K562 (cell line): ENCODE measurements at regions not wholly inside any gene's neighbourhood (a gene's known extent, or its start where the extent isn't known, plus 50 kb on each side); places are given as distances from the start of the nearest gene placed in this dataset.
A peak's percentile ranks its signal among the peaks of the same experiment; 100 is the strongest.

Source experiments
- ATAC-seq: fragments of 200-7000 bp; cut with Tn5 transposase; 3 replicates; pipeline ENCODE4 v1.9.1; 2020; ENCODE audit warnings: moderate library complexity
- BruUV-seq: library from RNA; stranded (reverse); fragments of 400-500 nt; replicated peaks from 2 replicates; lab custom pipeline; 2021; lab: Mats Ljungman, UMichigan
- CTCF ChIA-PET: fragments of 300-600 bp; formaldehyde crosslinking; extraction: SDS; loops from one replicate; lab custom pipeline; 2021; ENCODE audit warnings: low intra/inter-chr PET ratio; lab: Yijun Ruan, JAX
- POLR2A ChIA-PET: fragments of 300-600, 350-650 bp; sonication (Branson Sonifier 250); formaldehyde crosslinking; extraction: SDS; loops from one replicate; lab custom pipeline; 2021; ENCODE audit warnings: antibody characterized with exemption, inconsistent platforms; lab: Yijun Ruan, JAX
- DNase-seq, 4 experiments: peaks; one replicate each; pipeline versions ENCODE4 v3.0.0 to v3.0.0-alpha.2; 2011 to 2018; ENCODE audit warnings: low spot score in 3 of 4, mixed read lengths in 3 of 4; ENCODE audit errors: extremely low read depth in 1 of 4
- FAIRE-seq: peaks from 2 replicates; lab custom pipeline; 2011; peaks lifted over from hg19 to GRCh38; lab: Jason Lieb, UNC
- H2AFZ ChIP-seq: 2 replicates; pipeline ENCODE4 v1.6.0; 2011; ENCODE audit warnings: low read depth, low read length, control low read depth, inconsistent platforms
- H3K27ac ChIP-seq: fragments of 200-600 bp; 3 replicates; pipeline ENCODE4 v1.8.0; 2011; ENCODE audit warnings: low read depth, mild to moderate bottlenecking, control low read depth, inconsistent platforms, low read length, moderate library complexity, mixed read lengths; ENCODE audit errors: extremely low read depth
- H3K27me3 ChIP-seq, 2 experiments: fragments of 300-600 bp in 1 of 2; 2 replicates in 1 of 2; 3 replicates in 1 of 2; pipeline versions ENCODE4 v1.6.0 to v1.8.0; 2011; ENCODE audit warnings: inconsistent platforms in 2 of 2, low read length in 2 of 2, mild to moderate bottlenecking in 1 of 2, mixed read lengths in 1 of 2, moderate library complexity in 1 of 2; ENCODE audit not compliant: control insufficient read depth in 2 of 2, insufficient read depth in 2 of 2
- H3K36me3 ChIP-seq: fragments of 300-600 bp; 3 replicates; pipeline ENCODE4 v1.8.0; 2011; ENCODE audit warnings: mild to moderate bottlenecking, low read length, inconsistent platforms; ENCODE audit not compliant: control insufficient read depth, insufficient read depth
- H3K4me1 ChIP-seq, 2 experiments: fragments of 200-600 bp in 1 of 2; replicated peaks in 1 of 2; 2 replicates in 1 of 2; 3 replicates in 1 of 2; pipeline versions ENCODE4 v1.5.1 to v1.8.0; 2011; ENCODE audit warnings: inconsistent platforms in 2 of 2, low read length in 2 of 2, mild to moderate bottlenecking in 1 of 2, mixed read lengths in 1 of 2, moderate library complexity in 1 of 2; ENCODE audit not compliant: control insufficient read depth in 2 of 2, insufficient read depth in 2 of 2
- H3K4me2 ChIP-seq: 2 replicates; pipeline ENCODE4 v1.6.1; 2011; ENCODE audit warnings: low read length, control low read depth, inconsistent platforms, mixed read lengths; ENCODE audit not compliant: insufficient read depth
- H3K4me3 ChIP-seq: fragments of 200-600 bp; sonication (generic), shearing (Covaris generic); 2 replicates; pipeline ENCODE4 v1.5.1; 2016; ENCODE audit warnings: control low read depth, inconsistent platforms
- H3K79me2 ChIP-seq: fragments of 200-600 bp; 3 replicates; pipeline ENCODE4 v1.8.0; 2011; ENCODE audit warnings: low read length, inconsistent platforms; ENCODE audit not compliant: control insufficient read depth, insufficient read depth
- H3K9ac ChIP-seq, 2 experiments: 2 replicates each; pipeline versions ENCODE4 v1.6.0 to v1.6.1; 2011; ENCODE audit warnings: low read depth in 2 of 2, low read length in 2 of 2, control low read depth in 1 of 2, inconsistent platforms in 1 of 2, mild to moderate bottlenecking in 1 of 2, mixed read lengths in 1 of 2; ENCODE audit not compliant: insufficient read depth in 1 of 2
- H3K9me1 ChIP-seq: one replicate; pipeline ENCODE4 v1.6.0; 2011; ENCODE audit warnings: inconsistent platforms, mild to moderate bottlenecking, low read length, moderate library complexity; ENCODE audit not compliant: control insufficient read depth, insufficient read depth
- H3K9me3 ChIP-seq: replicated peaks from 2 replicates; pipeline ENCODE4 v1.5.1; 2011; ENCODE audit warnings: low read depth, low read length, inconsistent platforms; ENCODE audit not compliant: control insufficient read depth, insufficient read depth
- H4K20me1 ChIP-seq: replicated peaks from 2 replicates; pipeline ENCODE4 v1.6.1; 2011; ENCODE audit warnings: low read length, inconsistent platforms, mixed read lengths; ENCODE audit not compliant: control insufficient read depth, insufficient read depth
- DMBX1 ChIP-seq: fragments of 250-450 bp; sonication (Bioruptor Pico); IDR thresholded peaks from 2 replicates; pipeline ENCODE4 v1.8.0; 2022; ENCODE audit warnings: inconsistent platforms, mild to moderate bottlenecking, moderate library complexity, borderline replicate concordance
- GTF2A2 ChIP-seq: IDR thresholded peaks from 2 replicates; pipeline ENCODE4 v1.6.1; 2016; ENCODE audit warnings: mild to moderate bottlenecking, missing genetic modification characterization, missing compliant biosample characterization
- GTF2F1 ChIP-seq: IDR thresholded peaks from 2 replicates; pipeline ENCODE4 v1.6.1; 2011; ENCODE audit warnings: low read depth, low read length, improper control_type of control experiment
- NFRKB ChIP-seq: fragments of 450-650 bp; IDR thresholded peaks from 2 replicates; pipeline ENCODE4 v1.6.1; 2016; ENCODE audit warnings: low read depth
- PYGO2 ChIP-seq: fragments of 450-650 bp; IDR thresholded peaks from 2 replicates; pipeline ENCODE4 v1.6.1; 2016; ENCODE audit warnings: mild to moderate bottlenecking, missing genetic modification characterization, moderate library complexity, missing compliant biosample characterization
- RBM14 ChIP-seq: fragments of 200-400 bp; formaldehyde crosslinking; IDR thresholded peaks from 2 replicates; pipeline ENCODE4 v1.6.1; 2018; ENCODE audit warnings: low read depth, mild to moderate bottlenecking, low read length, moderate library complexity, borderline replicate concordance; ENCODE audit not compliant: insufficient read depth
- RNF2 ChIP-seq: sonication (generic); IDR thresholded peaks from 2 replicates; pipeline ENCODE4 v1.6.1; 2016
- SMAD1 ChIP-seq: fragments of 150-350 bp; IDR thresholded peaks from 2 replicates; pipeline ENCODE4 v1.6.1; 2014; ENCODE audit warnings: low read length, low read depth; ENCODE audit not compliant: partially characterized antibody
- SMAD4 ChIP-seq: fragments of 250-450 bp; sonication (Bioruptor Pico); conservative IDR thresholded peaks from 2 replicates; pipeline ENCODE4 v1.8.0; 2021; ENCODE audit warnings: inconsistent platforms, mild to moderate bottlenecking, moderate library complexity
- TCF3 ChIP-seq: sonication (generic); formaldehyde crosslinking; IDR thresholded peaks from 2 replicates; pipeline ENCODE4 v1.4.0; 2020; ENCODE audit warnings: mild to moderate bottlenecking, missing genetic modification reagents
- ZNF197 ChIP-seq: fragments of 200-800 bp; sonication (Bioruptor generic); IDR thresholded peaks from 2 replicates; pipeline ENCODE4 v1.6.1; 2016; ENCODE audit warnings: low read depth, missing genetic modification characterization, missing compliant biosample characterization
- ZNF212 ChIP-seq: fragments of 450-650 bp; formaldehyde crosslinking; IDR thresholded peaks from 2 replicates; pipeline ENCODE4 v1.4.0; 2020; ENCODE audit warnings: mild to moderate bottlenecking
- ZNF224 ChIP-seq: sonication (generic); formaldehyde crosslinking; IDR thresholded peaks from 2 replicates; pipeline ENCODE4 v1.8.0; 2022; ENCODE audit warnings: mild to moderate bottlenecking, missing genetic modification reagents
- ZNF717 ChIP-seq: fragments of 250-450 bp; sonication (Bioruptor Pico); IDR thresholded peaks from 2 replicates; pipeline ENCODE4 v1.5.0; 2021
- WGBS: fragments of 100-300 bp; shearing (Covaris generic); methylation state at CpG from one replicate; pipeline ENCODE4 v1.1.6; 2016; ENCODE audit warnings: low coverage, mixed read lengths; ENCODE audit not compliant: insufficient coverage; ENCODE audit errors: missing lambda C conversion rate; 5-methylcytosine and 5-hydroxymethylcytosine counted together
- in situ Hi-C: fragments of 300-500 bp; cut with MboI; formaldehyde crosslinking; loops from 4 replicates; pipeline ENCODE4 v1.15.0; 2018; ENCODE audit warnings: inconsistent platforms, mixed read lengths
- intact Hi-C: fragments of 100-400 bp; cut with micrococcal nuclease; formaldehyde crosslinking; loops from 2 replicates; pipeline ENCODE4 v1.14.2; 2022
- TF ChIP-seq, protein P1 (sequence below), 3 experiments: fragments of 200-800 bp in 1 of 3; sonication (Bioruptor generic) in 1 of 3; sonication (generic) in 1 of 3; formaldehyde crosslinking in 1 of 3; IDR thresholded peaks; 2 replicates each; pipeline versions ENCODE4 v1.6.1 to v1.8.0; 2016 to 2022; ENCODE audit warnings: mild to moderate bottlenecking in 2 of 3, missing compliant biosample characterization in 2 of 3, missing genetic modification characterization in 2 of 3, missing genetic modification reagents in 1 of 3
- TF ChIP-seq, protein P2 (sequence below): fragments of 250-450 bp; sonication (Bioruptor Pico); IDR thresholded peaks from 2 replicates; pipeline ENCODE4 v1.8.0; 2022; ENCODE audit warnings: moderate library complexity, mild to moderate bottlenecking, inconsistent platforms
- TF ChIP-seq, protein P3 (sequence below): fragments of 250-450 bp; sonication (Bioruptor Pico); IDR thresholded peaks from 2 replicates; pipeline ENCODE4 v1.5.0; 2021

DNA sequence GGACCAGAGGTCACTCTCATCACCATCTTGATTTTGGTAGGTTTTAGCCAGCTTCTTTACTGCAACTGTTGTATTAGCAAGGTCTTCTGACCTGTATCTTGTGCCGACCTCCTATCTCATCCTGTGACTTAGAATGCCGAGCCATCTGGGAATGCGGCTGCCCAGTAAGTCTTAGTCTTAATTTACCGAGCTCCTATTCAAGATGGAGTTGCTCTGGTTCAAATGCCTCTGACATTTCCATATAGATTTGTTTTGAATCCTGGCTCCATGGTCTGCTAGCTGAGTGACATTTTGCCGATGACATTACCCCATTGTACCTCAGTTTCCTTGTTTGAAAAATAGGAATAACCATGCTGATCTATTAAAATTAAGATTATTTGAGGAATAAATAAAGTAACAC lies 193.9 kb upstream of the HMCN1 start (continued):
- TF ChIP-seq GTF2F1 (no peak), RNF2 (no peak), GTF2A2 (tag) (peak; percentile 83), ZNF212 (CRISPR knock-in tag) (no peak), PYGO2 (tag) (peak; percentile 78; the same call in 1 of the 2 replicates), SMAD4 (CRISPR knock-in tag) (peak; percentile 34; the same call in 1 of the 2 replicates), DMBX1 (CRISPR knock-in tag) (peak; percentile 66; the same call in 1 of the 2 replicates), TCF3 (no peak), ZNF717 (CRISPR knock-in tag) (no peak), NFRKB (no peak)
- TF ChIP-seq, protein P1, sequence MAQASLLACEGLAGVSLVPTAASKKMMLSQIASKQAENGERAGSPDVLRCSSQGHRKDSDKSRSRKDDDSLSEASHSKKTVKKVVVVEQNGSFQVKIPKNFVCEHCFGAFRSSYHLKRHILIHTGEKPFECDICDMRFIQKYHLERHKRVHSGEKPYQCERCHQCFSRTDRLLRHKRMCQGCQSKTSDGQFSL (CRISPR knock-in tag; IDR thresholded peaks at IDR 0.05), result no peak
- TF ChIP-seq, protein P1 (tag; IDR thresholded peaks at IDR 0.05), result 0 out of 4 replicates have a peak, but pooled peaks of 1 of the 2 experiments have one; percentile 58
- TF ChIP-seq, all 486 proteins: peak for 9

DNA sequence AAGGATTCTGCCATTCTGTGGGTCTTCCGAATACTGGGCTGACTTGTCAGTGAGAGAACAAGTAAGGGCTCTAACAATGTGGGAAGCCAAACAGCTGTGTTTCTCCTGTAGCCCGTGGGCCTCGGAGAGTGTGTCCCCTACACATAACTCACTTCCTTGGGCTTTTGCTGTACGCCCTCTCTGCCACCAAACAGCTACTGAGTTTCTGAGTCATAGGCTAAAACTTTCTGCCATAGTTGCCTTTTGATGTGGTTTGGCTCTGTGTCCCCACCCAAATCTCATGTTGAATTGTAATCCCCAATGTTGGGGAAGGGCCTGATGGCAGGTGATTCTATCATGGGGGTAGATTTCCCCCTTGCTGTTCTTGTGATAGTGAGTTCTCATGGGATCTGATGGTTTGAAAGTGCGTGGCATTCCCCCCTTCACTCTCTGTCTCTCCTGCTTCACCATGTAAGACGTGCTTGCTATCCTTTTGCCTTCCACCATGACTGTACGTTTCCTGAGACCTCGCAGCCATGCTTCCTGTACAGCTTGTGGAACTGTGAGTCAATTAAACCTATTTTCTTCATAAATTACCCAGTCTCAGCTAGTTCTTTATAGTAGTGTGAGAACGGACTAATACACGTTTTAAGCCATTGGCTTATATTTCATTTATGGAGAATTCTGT lies 194.8 kb upstream of the HMCN1 start:
- no TSS peak for BruUV-seq
- no peaks in the 10 kb centered on the region for H3K79me2 ChIP-seq
- H3K4me1 ChIP-seq, result no peaks in the 10 kb centered on the region; a peak in 1 of 5 replicates
- intact Hi-C loops, result no loop called here
- no peaks in the 10 kb centered on the region for H3K36me3 ChIP-seq
- 16% methylated on average over 10 of the region's 10 CpGs for WGBS
- no peaks in the 10 kb centered on the region for H4K20me1 ChIP-seq
- H3K4me2 ChIP-seq, result no peak overlapping the region
- H2AFZ ChIP-seq, result no peak overlapping the region
- DNase-seq (no peak), FAIRE-seq (no peak), ATAC-seq (peak; percentile 27; the same call in 2 of the 3 replicates)
- no peak overlapping the region for H3K27ac ChIP-seq
- H3K9me1 ChIP-seq, result no peaks in the 10 kb centered on the region
- in situ Hi-C loops, result no loop called here
- ChIA-PET CTCF (no interaction called here), POLR2A (no interaction called here)
- no peak overlapping the region for H3K9ac ChIP-seq
- H3K4me3 ChIP-seq, result no peak overlapping the region
- no peaks in the 10 kb centered on the region for H3K9me3 ChIP-seq
- no peaks in the 10 kb centered on the region for H3K27me3 ChIP-seq
- TF ChIP-seq ZNF197, result no peak
- TF ChIP-seq, protein P2, sequence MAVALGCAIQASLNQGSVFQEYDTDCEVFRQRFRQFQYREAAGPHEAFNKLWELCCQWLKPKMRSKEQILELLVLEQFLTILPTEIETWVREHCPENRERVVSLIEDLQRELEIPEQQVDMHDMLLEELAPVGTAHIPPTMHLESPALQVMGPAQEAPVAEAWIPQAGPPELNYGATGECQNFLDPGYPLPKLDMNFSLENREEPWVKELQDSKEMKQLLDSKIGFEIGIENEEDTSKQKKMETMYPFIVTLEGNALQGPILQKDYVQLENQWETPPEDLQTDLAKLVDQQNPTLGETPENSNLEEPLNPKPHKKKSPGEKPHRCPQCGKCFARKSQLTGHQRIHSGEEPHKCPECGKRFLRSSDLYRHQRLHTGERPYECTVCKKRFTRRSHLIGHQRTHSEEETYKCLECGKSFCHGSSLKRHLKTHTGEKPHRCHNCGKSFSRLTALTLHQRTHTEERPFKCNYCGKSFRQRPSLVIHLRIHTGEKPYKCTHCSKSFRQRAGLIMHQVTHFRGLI (CRISPR knock-in tag), result no peak
- TF ChIP-seq, protein P3, sequence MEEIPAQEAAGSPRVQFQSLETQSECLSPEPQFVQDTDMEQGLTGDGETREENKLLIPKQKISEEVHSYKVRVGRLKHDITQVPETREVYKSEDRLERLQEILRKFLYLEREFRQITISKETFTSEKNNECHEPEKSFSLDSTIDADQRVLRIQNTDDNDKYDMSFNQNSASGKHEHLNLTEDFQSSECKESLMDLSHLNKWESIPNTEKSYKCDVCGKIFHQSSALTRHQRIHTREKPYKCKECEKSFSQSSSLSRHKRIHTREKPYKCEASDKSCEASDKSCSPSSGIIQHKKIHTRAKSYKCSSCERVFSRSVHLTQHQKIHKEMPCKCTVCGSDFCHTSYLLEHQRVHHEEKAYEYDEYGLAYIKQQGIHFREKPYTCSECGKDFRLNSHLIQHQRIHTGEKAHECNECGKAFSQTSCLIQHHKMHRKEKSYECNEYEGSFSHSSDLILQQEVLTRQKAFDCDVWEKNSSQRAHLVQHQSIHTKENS (CRISPR knock-in tag), result no peak
- TF ChIP-seq PYGO2 (tag), result no peak
- TF ChIP-seq ZNF224 (CRISPR knock-in tag), result no peak
- TF ChIP-seq SMAD1, result no peak
- no peak for TF ChIP-seq RBM14
